ENCODE measurements at regions not wholly inside any gene's neighbourhood (a gene's known extent, or its start where the extent isn't known, plus 50 kb on each side); places are given as distances from the start of the nearest gene placed in this dataset.
"Not testable (repeated sequence)": the region's sequence is repeated elsewhere in the genome, so short reads cannot be mapped to it uniquely, and the experiment has no call there.

- no peak for DNase-seq
Measured at GRCh38 chrX:77003956-77004355, 443.2 kb upstream of the FGF16 start.

GRCh38 chrX:77009691-77010090 is 437.5 kb upstream of the FGF16 start:
- no peak for DNase-seq

GRCh38 chrX:77014377-77015372 is 432.5 kb upstream of the FGF16 start:
- peak; percentile 6 to 22 for DNase-seq

GRCh38 chrX:77017093-77017492 is 430.1 kb upstream of the FGF16 start:
- DNase-seq: no peak

DNA sequence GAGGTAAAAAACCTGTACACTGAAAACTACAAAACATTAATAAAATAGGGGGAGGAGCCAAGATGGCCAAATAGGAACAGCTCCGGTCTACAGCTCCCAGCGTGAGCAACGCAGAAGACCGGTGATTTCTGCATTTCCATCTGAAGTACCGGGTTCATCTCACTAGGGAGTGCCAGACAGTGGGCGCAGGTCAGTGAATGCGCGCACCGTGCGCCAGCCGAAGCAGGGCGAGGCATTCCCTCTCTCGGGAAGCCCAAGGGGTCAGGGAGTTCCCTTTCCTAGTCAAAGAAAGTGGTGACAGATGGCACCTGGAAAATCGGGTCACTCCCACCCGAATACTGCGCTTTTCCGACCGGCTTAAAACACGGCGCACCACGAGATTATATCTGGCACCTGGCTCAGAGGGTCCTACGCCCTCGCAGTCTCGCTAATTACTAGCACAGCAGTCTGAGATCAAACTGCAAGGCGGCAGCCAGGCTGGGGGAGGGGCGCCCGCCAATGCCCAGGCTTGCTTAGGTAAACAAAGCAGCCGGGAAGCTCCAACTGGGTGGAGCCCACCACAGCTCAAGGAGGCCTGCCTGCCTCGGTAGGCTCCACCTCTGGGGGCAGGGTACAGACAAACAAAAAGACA is 400.9 kb upstream of the FGF16 start:
- DNase-seq: not testable (repeated sequence)

- no peak for DNase-seq
Measured at GRCh38 chrX:77060572-77060971, 386.6 kb upstream of the FGF16 start.

DNA sequence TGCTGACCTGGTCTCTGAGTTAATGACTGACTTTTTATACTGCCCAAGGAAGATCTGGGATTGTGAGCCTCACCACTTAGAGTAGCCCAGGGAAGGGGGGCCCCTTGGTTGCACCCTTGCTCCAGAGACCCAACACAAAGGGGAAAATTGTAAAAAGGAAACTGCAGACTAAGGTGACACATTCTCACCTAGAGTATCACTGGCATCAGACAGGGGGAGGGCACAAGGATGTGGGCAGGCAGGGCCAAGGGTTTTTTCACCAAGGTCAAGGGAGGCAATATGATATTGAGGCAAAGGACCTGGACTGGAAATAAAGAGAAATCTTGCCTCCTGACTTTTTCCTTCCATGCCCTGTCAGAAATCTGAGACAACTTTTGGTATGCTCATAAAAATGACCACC is 386.2 kb upstream of the FGF16 start:
- DNase-seq: no peak

DNA sequence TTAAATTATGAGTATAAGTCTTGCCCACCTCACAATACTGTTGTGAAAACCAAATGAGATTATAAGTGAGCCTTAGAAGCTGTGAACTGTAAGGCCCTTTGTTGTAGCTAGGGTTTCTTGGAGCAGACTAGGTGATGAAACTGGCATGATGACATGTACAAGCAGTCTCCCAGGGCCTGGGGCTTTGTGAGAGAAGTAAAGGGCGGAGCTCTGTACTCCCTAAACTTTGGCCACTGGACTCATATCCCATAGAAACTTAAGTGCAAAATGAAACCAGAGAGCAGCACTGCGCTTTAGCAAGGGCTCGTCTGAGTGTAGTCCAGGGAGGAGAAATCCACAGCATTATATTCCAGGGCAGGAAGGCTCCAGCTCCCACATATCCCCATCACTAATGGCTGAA is 385.6 kb upstream of the FGF16 start:
- no peak for DNase-seq

DNA sequence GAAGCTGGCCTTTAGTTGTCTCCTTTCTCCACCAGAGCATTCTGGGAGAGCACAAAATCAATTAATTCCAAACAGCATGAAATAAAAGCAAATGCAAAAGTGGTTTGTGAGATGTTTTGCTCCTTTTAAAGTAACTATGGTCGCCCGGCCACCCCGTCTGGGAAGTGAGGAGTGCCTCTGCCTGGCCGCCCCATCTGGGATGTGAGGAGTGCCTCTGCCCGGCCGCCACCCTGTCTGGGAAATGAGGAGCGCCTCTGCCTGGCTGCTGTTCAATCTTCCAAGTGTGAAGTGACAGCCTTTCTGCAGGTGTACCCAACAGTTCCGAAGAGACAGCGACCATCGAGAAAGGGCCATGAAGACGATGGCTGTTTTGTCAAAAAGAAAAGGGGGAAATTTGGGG is 381.3 kb upstream of the FGF16 start:
- DNase-seq: no peak

DNA sequence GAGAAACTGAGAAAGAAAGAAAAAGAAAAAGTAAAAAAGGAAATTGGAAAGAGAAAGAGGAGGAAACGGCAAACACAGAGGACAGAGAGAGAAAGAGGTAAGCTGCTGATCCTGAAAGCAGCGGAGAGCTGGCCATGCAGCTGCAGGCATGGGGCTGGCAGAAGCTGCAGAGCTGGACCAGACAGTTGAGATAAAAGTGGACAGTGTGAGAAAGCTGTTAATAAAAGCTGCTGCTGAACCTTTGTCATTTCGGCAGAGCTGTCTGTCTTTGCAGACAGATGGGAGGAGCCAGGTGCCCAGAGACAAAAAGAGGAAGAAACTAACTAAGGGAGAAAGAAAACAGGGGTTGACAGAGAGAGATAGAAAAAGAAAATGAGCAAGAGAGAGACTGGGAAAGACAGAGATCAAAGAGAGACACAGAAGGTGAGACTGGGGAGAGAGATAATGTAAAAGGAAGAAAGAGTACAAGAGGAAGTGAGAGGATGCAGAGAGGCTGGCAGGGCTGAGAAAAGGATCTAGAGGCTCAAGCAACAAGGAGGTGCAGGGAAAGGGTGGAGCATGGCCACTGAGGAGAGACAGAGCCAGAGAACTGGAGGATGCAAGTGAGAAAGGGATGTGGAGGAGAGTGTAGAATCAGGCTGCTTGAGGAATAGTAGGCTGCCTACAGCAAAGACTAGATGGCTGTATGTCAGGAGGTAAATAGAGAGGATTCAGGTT is 376.8 kb upstream of the FGF16 start:
- no peak for DNase-seq

DNA sequence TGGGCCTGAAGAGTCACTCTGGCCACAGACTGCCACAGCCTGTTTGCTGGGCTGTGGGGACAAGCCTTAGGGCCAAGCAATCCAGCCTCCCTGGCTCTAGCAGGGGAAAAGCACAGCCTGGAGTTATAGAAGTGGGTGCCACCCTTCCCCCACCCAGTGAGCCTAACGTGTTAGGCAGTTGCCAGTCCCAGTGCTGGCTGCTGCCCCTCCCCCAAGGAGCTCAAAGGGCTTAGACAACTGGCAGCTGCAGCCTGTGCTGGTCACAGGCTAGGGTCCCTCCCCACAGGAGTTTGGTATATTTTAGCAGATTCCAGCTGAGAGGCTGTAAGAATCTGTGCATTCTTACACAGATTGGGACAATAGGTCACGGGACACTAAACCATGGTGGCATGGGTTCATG is 370.3 kb upstream of the FGF16 start:
- no peak for DNase-seq

DNA sequence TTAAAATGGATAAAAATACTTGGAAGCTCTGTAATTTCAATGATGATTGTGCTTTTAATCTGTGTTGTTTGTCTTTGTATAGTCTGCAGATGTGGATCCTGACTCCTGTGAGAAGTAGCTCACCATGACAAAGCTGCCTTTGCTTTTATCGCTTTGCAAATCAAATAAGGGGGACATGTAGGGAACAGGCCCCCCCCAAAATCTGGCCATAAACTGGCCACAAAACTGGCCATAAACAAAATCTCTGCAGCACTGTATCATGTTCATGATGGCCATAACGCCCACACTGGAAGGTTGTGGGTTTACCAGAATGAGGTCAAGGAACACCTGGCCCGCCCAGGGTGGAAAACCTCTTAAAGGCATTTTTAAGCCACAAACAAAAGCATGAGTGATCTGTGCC is 366.0 kb upstream of the FGF16 start:
- not testable (repeated sequence) for DNase-seq

GRCh38 chrX:77085372-77085771 is 361.8 kb upstream of the FGF16 start:
- no peak for DNase-seq

- DNase-seq: no peak
Measured at GRCh38 chrX:77087529-77088169, 359.5 kb upstream of the FGF16 start.

DNA sequence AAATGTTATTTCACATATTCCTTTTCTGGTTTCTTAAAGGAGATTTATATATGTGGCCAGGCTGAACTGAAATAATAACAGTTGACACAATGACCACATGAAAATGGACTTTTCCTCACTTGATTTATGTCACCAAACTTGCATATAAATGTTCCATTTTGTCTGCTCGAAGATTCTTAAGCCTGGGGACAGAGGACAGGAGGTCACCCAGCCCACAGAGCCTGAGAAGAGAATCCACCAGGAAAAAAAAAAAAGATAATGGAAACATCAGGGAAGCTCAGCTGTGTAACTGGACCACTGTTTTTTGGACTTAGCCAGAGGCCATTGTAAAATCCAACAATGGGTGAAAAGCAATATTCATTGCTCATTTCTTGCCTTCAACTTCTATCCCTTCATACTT is 359.0 kb upstream of the FGF16 start:
- DNase-seq: no peak

DNA sequence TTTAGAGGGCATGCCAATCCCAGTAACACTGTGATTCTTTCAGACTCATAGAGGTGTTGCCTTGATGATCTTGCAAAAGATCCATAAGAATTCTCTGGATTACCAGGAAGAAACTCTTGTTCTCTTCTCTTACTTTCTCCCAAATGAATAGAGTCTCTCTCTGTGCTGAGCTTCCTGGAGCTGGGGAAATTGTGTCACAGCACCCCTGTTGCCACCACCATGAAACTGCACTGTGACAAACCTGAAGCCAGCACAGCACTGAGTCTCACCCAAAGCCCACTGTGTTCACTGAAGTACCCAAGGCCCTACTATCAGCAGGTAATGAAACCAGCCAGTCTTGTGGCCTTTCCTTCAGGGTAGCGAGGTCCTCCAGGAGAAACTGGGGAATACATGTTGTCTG is 332.7 kb upstream of the FGF16 start:
- no peak for DNase-seq

DNA sequence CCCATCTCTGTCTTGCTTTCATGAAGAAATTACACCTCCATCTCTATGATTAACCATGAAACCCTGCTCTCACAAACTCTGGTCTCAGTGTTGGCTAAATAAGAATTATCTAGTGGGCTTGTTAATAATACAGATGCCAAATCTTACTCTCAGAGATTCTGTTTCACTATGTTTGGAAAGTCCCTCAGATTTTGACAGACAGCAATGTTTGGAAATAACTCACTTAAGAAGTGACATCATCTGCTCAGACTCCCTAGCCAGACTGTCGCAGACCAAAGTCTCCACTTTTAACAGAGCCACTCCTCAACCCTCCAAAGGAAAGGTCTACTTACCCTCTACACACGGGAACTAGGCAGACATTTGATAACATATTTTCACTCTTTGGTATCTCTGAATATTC is 328.5 kb upstream of the FGF16 start:
- DNase-seq: no peak

DNA sequence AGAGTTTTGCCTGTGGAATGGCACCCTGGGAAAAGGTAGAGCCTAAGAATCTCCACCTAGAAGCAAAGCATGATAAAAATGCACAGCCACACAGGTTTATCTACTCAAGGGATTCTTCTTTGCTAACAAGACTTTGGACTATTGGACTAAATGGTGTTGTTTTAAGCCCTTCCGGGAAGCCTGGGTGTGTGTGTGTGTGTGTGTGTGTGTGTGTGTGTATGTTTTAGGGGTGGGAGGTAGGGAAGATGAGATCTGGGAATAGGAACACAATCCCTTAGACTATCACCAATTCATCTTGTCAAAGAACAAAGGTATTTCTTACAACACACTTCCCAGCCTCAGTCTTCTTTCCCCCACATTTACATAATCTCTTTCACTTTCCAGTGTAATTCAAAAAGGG is 327.5 kb upstream of the FGF16 start:
- DNase-seq: no peak

- not testable (repeated sequence) for DNase-seq
Measured at GRCh38 chrX:77123917-77124316, 323.3 kb upstream of the FGF16 start.

- DNase-seq: not testable (repeated sequence)
Measured at GRCh38 chrX:77127571-77127970, 319.6 kb upstream of the FGF16 start.

GRCh38 chrX:77143907-77144306 is 303.3 kb upstream of the FGF16 start:
- DNase-seq: no peak

- no peak for DNase-seq
Measured at GRCh38 chrX:77160301-77160700, 286.9 kb upstream of the FGF16 start.

DNA sequence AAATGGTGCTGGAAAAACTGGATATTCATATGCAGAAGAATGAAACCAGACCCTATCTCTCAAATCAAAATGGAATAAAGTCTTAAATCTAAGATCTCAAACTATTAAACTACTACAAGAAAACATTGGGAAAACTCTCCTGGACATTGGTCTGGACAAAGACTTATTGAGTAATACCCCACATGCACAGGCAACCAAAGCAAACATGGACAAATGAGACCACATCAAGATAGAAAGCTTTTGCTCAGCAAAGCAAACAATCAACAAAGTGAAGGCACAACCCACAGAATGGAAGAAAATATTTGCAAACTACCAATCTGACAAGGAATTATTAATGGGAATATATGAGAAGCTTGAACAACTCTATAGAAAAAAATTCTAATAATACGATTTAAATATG is 284.4 kb upstream of the FGF16 start:
- DNase-seq: no peak
